ENCODE measurements at regions not wholly inside any gene's neighbourhood (a gene's known extent, or its start where the extent isn't known, plus 50 kb on each side); places are given as distances from the start of the nearest gene placed in this dataset.
"Not testable (repeated sequence)": the region's sequence is repeated elsewhere in the genome, so short reads cannot be mapped to it uniquely, and the experiment has no call there.

GRCh38 chr2:16425462-16426336 lies 239.9 kb downstream of the CYRIA start:
- no peak for DNase-seq (ENCODE audit: low read depth)
- TF ChIP-seq POLR2A (IDR thresholded peaks at IDR 0.05; ENCODE audit: extremely low read depth, insufficient read length), result no peak
- no peak for TF ChIP-seq CTCF (IDR thresholded peaks at IDR 0.05; ENCODE audit: low read depth, low read length)
- TF ChIP-seq MYC (IDR thresholded peaks at IDR 0.05; ENCODE audit: low read depth, low read length), result no peak
- TF ChIP-seq MAX (IDR thresholded peaks at IDR 0.05; ENCODE audit: low read depth, low read length), result no peak
- H3K4me3 ChIP-seq (ENCODE audit: low read depth, low read length), result no peak overlapping the region

DNA sequence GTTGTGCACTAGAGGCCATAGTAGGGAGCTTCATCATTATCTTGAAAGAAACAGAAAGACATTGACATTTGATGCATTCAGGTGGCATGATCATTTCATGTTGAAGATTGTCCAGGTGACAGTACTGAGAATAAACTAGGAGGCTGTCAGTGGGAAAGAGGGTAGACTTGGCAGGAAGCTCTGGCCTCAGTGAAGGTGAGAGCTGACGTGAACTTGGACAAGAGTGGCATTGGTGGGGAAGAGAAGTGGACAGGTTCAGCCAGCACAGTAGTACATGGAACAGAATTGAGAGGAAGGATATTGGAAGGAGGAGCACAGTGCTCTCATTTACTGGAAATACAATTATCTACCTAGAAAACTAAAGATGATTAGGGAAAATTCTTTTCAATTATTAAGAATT lies 245.2 kb downstream of the CYRIA start:
- TF ChIP-seq CTCF (IDR thresholded peaks at IDR 0.05; ENCODE audit: low read depth, low read length) (no peak), POLR2A (IDR thresholded peaks at IDR 0.05; ENCODE audit: extremely low read depth, insufficient read length) (no peak), MYC (IDR thresholded peaks at IDR 0.05; ENCODE audit: low read depth, low read length) (no peak), MAX (IDR thresholded peaks at IDR 0.05; ENCODE audit: low read depth, low read length) (no peak)
- H3K4me3 ChIP-seq (ENCODE audit: low read depth, low read length), result no peak overlapping the region
- DNase-seq (ENCODE audit: low read depth), result no peak

GRCh38 chr2:16417726-16418125 lies 247.9 kb downstream of the CYRIA start:
- no peak overlapping the region for H3K4me3 ChIP-seq (ENCODE audit: low read depth, low read length)
- no peak for DNase-seq (ENCODE audit: low read depth)
- no peak for TF ChIP-seq MYC (IDR thresholded peaks at IDR 0.05; ENCODE audit: low read depth, low read length)
- no peak for TF ChIP-seq POLR2A (IDR thresholded peaks at IDR 0.05; ENCODE audit: extremely low read depth, insufficient read length)
- TF ChIP-seq CTCF (IDR thresholded peaks at IDR 0.05; ENCODE audit: low read depth, low read length), result no peak
- TF ChIP-seq MAX (IDR thresholded peaks at IDR 0.05; ENCODE audit: low read depth, low read length), result no peak

DNA sequence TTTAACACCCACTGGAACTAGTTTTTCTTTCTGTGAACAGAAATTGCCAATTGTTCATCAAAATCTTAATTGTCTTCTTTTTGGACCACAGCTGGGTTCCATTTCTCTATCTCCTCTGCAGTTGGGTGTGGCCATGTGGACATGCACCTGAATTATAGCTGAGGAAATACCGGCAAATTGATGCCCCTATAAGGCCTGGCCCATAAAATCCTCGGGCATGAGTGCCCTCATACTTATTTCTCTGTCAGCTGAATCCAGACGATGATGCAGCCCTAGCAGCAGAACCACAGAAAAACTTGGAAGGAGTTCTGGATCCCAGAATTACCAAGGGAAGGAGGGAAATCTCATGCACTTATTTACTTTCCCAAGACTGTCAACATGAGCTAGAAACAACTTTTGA lies 249.0 kb downstream of the CYRIA start:
- H3K4me3 ChIP-seq (ENCODE audit: low read depth, low read length), result no peak overlapping the region
- TF ChIP-seq CTCF (IDR thresholded peaks at IDR 0.05; ENCODE audit: low read depth, low read length) (no peak), MAX (IDR thresholded peaks at IDR 0.05; ENCODE audit: low read depth, low read length) (no peak), MYC (IDR thresholded peaks at IDR 0.05; ENCODE audit: low read depth, low read length) (no peak), POLR2A (IDR thresholded peaks at IDR 0.05; ENCODE audit: extremely low read depth, insufficient read length) (no peak)
- DNase-seq (ENCODE audit: low read depth), result no peak

DNA sequence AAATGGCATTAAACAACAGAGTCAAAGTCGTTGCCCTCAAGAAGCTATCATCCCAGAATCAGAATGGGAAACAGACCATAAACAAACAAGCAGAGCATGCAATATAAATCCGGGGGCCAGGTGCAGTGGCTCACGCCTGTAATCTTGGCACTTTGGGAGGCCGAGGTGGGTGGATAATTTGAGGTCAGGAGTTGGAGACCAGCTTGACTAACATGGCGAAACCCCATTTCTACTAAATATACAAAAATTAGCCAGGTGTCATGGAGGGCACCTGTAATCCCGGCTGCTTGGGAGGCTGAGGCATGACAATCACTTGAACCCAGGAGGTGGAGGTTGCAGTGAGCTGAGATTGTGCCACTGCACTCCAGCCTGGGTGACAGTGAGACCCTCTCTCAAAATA lies 249.8 kb downstream of the CYRIA start:
- DNase-seq (ENCODE audit: low read depth); H3K4me3 ChIP-seq (ENCODE audit: low read depth, low read length): not testable (repeated sequence)

DNA sequence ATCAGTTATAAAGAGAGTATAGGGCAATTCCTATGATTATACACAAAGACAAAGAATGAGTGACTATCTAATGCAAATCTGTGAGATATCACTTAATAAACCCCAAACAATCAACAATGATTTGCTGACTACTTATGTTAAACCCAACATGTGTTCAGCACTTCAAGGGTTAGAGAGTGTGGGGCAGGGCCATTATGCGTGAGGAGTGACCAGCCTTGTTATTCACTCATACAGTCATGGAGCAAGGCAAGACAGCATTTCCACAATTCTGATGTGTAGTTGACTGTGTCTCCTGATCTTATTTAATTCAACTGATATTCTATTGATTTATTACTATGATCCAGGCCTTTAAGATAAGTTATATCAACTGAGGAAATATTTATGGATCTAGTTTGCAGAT lies 251.7 kb downstream of the CYRIA start:
- no peak overlapping the region for H3K4me3 ChIP-seq (ENCODE audit: low read depth, low read length)
- DNase-seq (ENCODE audit: low read depth), result no peak
- TF ChIP-seq MAX (IDR thresholded peaks at IDR 0.05; ENCODE audit: low read depth, low read length), result no peak
- no peak for TF ChIP-seq POLR2A (IDR thresholded peaks at IDR 0.05; ENCODE audit: extremely low read depth, insufficient read length)
- no peak for TF ChIP-seq CTCF (IDR thresholded peaks at IDR 0.05; ENCODE audit: low read depth, low read length)
- TF ChIP-seq MYC (IDR thresholded peaks at IDR 0.05; ENCODE audit: low read depth, low read length), result no peak

All from NB4 (cell line).